ENCODE measurements at regions not wholly inside any gene's neighbourhood (a gene's known extent, or its start where the extent isn't known, plus 50 kb on each side); places are given as distances from the start of the nearest gene placed in this dataset.

DNA sequence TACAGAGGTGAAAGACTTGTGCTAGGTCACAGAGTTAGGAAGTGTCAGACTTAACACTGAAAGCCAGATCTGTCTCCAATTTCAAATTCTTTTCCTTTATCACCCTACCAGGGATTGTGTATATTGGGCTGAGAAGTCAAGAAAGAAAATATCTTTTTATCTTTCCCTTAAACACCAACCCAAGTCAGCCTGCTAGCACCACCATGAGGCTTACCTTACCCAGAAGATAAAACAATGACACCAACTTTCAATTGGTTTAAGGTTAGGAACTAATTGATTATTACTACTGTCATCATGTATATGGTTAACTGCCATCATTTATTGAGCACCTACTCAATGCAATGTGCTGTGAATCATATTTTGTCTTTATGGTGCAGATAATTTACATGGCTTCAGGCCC is 178.9 kb upstream of the FOXD3 start:
- Mint-ChIP-seq H3K36me3 (no peaks in the 10 kb centered on the region), H3K27ac (no peak overlapping the region), H3K4me1 (no peaks in the 10 kb centered on the region), H3K4me3 (no peak overlapping the region), H3K27me3 (ENCODE audit: low read depth) (peaks cover 19% of the 10 kb centered on the region), H3K9me3 (peaks cover 2% of the 10 kb centered on the region)
- TF ChIP-seq, protein P1, sequence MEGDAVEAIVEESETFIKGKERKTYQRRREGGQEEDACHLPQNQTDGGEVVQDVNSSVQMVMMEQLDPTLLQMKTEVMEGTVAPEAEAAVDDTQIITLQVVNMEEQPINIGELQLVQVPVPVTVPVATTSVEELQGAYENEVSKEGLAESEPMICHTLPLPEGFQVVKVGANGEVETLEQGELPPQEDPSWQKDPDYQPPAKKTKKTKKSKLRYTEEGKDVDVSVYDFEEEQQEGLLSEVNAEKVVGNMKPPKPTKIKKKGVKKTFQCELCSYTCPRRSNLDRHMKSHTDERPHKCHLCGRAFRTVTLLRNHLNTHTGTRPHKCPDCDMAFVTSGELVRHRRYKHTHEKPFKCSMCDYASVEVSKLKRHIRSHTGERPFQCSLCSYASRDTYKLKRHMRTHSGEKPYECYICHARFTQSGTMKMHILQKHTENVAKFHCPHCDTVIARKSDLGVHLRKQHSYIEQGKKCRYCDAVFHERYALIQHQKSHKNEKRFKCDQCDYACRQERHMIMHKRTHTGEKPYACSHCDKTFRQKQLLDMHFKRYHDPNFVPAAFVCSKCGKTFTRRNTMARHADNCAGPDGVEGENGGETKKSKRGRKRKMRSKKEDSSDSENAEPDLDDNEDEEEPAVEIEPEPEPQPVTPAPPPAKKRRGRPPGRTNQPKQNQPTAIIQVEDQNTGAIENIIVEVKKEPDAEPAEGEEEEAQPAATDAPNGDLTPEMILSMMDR (IDR thresholded peaks at IDR 0.05; ENCODE audit: unreplicated experiment): no peak
- no peak for DNase-seq (ENCODE audit: low spot score in 2 of 2, unreplicated experiment in 2 of 2)

GRCh38 chr1:63147783-63148182 is 174.6 kb upstream of the FOXD3 start:
- peaks cover 6% of the 10 kb centered on the region for H3K4me1 Mint-ChIP-seq
- H3K27ac Mint-ChIP-seq: no peak overlapping the region
- H3K27me3 Mint-ChIP-seq (ENCODE audit: low read depth): peaks cover 44% of the 10 kb centered on the region
- TF ChIP-seq, protein P1 (IDR thresholded peaks at IDR 0.05; ENCODE audit: unreplicated experiment): no peak
- H3K9me3 Mint-ChIP-seq: no peaks in the 10 kb centered on the region
- no peaks in the 10 kb centered on the region for H3K36me3 Mint-ChIP-seq
- DNase-seq (ENCODE audit: low spot score in 2 of 2, unreplicated experiment in 2 of 2): no peak
- no peak overlapping the region for H3K4me3 Mint-ChIP-seq

DNA sequence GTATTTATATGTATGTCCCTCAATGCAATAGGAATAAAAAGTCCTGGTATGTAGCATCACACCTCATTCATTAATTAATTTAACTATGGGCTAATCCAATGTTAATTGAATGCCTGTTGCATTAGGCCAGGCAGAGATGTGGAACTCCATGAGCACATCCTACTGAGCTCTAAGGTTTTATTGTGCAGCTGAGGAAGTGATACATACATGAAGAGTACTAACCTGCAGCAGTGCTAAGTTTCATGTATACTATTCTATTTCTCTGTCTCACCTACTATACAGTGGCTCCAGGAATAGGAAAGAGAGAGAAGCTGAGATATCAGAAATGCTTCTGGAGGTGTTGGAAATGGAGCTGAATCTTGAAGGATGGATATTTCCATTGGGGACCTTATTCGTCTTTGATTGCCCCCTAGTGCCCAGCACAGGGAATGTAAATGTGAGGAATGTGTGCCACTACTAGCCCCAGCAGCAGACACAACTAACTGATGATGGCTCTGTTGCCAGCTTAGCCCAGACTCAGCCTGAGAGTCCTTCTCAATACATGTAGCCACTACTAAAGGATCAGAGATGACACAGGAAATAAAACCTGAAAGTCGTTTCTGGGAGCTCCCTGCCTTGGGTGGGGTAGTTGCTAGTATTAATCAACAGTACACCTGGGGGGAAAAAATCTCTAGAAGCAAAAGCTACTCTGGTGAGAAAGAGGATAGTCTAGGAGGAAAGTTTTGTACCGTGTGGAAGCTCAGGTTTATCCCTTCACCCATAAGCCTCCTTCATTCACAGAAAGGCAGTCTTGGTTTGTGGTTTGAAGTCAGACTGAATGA is 173.3 kb upstream of the FOXD3 start:
- TF ChIP-seq, protein P1 (IDR thresholded peaks at IDR 0.05; ENCODE audit: unreplicated experiment): peak; percentile 52
- H3K4me1 Mint-ChIP-seq: peaks cover 16% of the 10 kb centered on the region
- H3K27ac Mint-ChIP-seq: no peak overlapping the region
- H3K9me3 Mint-ChIP-seq: no peaks in the 10 kb centered on the region
- H3K4me3 Mint-ChIP-seq: no peak overlapping the region
- no peak for DNase-seq (ENCODE audit: low spot score in 2 of 2, unreplicated experiment in 2 of 2)
- H3K36me3 Mint-ChIP-seq: no peaks in the 10 kb centered on the region
- H3K27me3 Mint-ChIP-seq (ENCODE audit: low read depth): peaks cover 48% of the 10 kb centered on the region

DNA sequence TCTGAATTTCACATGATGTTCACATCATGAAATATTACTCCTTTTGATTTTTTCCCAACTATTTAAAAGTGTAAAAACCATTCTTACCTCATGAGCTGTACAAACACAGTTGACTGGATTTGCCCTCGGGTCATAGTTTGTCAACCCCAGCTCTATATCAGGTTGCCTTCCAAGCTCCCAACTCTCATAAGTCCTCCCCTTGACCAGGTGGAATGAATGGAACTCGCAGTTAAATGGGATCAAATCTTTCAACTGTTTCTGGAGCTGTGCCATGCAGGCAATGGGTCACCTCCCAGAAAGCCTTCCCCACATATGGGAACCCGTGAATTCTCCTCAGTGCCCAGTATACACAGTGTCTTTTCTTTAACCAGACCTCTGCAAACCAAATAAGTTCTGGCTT is 169.8 kb upstream of the FOXD3 start:
- no peak for DNase-seq (ENCODE audit: low spot score in 2 of 2, unreplicated experiment in 2 of 2)
- TF ChIP-seq, protein P1 (IDR thresholded peaks at IDR 0.05; ENCODE audit: unreplicated experiment): no peak
- peaks cover 55% of the 10 kb centered on the region for H3K27me3 Mint-ChIP-seq (ENCODE audit: low read depth)

GRCh38 chr1:63155437-63155836 is 166.9 kb upstream of the FOXD3 start:
- TF ChIP-seq, protein P1 (IDR thresholded peaks at IDR 0.05; ENCODE audit: unreplicated experiment): no peak
- Mint-ChIP-seq H3K27me3 (ENCODE audit: low read depth) (peaks cover 63% of the 10 kb centered on the region), H3K27ac (no peak overlapping the region), H3K9me3 (no peaks in the 10 kb centered on the region), H3K36me3 (no peaks in the 10 kb centered on the region), H3K4me3 (no peak overlapping the region), H3K4me1 (peaks cover 18% of the 10 kb centered on the region)
- DNase-seq (ENCODE audit: low spot score in 2 of 2, unreplicated experiment in 2 of 2): no peak

More for the DNA sequence above, 169.8 kb upstream of the FOXD3 start:
- Mint-ChIP-seq H3K27ac (peak overlapping the region; percentile 57), H3K4me1 (peaks cover 18% of the 10 kb centered on the region), H3K36me3 (no peaks in the 10 kb centered on the region), H3K9me3 (no peaks in the 10 kb centered on the region), H3K4me3 (no peak overlapping the region)

Measured in mesothelial cell of epicardium (in vitro differentiated cells).